ENCODE measurements at regions not wholly inside any gene's neighbourhood (a gene's known extent, or its start where the extent isn't known, plus 50 kb on each side); places are given as distances from the start of the nearest gene placed in this dataset.

GRCh38 chr5:83777856-83778255, 57.2 kb upstream of the HAPLN1 start (continued):
- TF ChIP-seq, protein P1, sequence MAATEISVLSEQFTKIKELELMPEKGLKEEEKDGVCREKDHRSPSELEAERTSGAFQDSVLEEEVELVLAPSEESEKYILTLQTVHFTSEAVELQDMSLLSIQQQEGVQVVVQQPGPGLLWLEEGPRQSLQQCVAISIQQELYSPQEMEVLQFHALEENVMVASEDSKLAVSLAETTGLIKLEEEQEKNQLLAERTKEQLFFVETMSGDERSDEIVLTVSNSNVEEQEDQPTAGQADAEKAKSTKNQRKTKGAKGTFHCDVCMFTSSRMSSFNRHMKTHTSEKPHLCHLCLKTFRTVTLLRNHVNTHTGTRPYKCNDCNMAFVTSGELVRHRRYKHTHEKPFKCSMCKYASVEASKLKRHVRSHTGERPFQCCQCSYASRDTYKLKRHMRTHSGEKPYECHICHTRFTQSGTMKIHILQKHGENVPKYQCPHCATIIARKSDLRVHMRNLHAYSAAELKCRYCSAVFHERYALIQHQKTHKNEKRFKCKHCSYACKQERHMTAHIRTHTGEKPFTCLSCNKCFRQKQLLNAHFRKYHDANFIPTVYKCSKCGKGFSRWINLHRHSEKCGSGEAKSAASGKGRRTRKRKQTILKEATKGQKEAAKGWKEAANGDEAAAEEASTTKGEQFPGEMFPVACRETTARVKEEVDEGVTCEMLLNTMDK (IDR thresholded peaks at IDR 0.05; ENCODE audit: borderline replicate concordance, insufficient read depth, low read depth, low read length, poor library complexity, severe bottlenecking), result no peak
- TF ChIP-seq SETDB1 (IDR thresholded peaks at IDR 0.05; ENCODE audit: low read length), result no peak
- TF ChIP-seq CHD2 (IDR thresholded peaks at IDR 0.05; ENCODE audit: low read depth, low read length), result no peak
- TF ChIP-seq, protein P2, sequence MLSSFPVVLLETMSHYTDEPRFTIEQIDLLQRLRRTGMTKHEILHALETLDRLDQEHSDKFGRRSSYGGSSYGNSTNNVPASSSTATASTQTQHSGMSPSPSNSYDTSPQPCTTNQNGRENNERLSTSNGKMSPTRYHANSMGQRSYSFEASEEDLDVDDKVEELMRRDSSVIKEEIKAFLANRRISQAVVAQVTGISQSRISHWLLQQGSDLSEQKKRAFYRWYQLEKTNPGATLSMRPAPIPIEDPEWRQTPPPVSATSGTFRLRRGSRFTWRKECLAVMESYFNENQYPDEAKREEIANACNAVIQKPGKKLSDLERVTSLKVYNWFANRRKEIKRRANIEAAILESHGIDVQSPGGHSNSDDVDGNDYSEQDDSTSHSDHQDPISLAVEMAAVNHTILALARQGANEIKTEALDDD (IDR thresholded peaks at IDR 0.05), result no peak
- TF ChIP-seq, protein P3, sequence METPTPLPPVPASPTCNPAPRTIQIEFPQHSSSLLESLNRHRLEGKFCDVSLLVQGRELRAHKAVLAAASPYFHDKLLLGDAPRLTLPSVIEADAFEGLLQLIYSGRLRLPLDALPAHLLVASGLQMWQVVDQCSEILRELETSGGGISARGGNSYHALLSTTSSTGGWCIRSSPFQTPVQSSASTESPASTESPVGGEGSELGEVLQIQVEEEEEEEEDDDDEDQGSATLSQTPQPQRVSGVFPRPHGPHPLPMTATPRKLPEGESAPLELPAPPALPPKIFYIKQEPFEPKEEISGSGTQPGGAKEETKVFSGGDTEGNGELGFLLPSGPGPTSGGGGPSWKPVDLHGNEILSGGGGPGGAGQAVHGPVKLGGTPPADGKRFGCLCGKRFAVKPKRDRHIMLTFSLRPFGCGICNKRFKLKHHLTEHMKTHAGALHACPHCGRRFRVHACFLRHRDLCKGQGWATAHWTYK (CRISPR knock-in tag; IDR thresholded peaks at IDR 0.05), result no peak
- TF ChIP-seq EGR1 (conservative IDR thresholded peaks at IDR 0.05), result no peak

GRCh38 chr5:83776437-83777031, 55.9 kb upstream of the HAPLN1 start:
- intact Hi-C loops (cut with micrococcal nuclease), result no loop called here
- Histone ChIP-seq H3K9ac (ENCODE audit: insufficient read depth in 1 of 2, low read depth in 2 of 2, low read length in 2 of 2) (no peak overlapping the region), H3K9me3 (replicated peaks; ENCODE audit: control insufficient read depth, insufficient read depth, low read depth, low read length) (no peaks in the 10 kb centered on the region; the same call in 1 of the 2 replicates), H2AFZ (ENCODE audit: low read depth, low read length) (no peak overlapping the region), H3K9me1 (ENCODE audit: control insufficient read depth, insufficient read depth, low read length) (no peaks in the 10 kb centered on the region), H3K79me2 (ENCODE audit: control insufficient read depth, insufficient read depth, low read length) (no peaks in the 10 kb centered on the region), H3K4me3 (no peak overlapping the region), H3K4me2 (ENCODE audit: insufficient read depth, low read length) (no peak overlapping the region), H3K27ac (ENCODE audit: extremely low read depth, low read depth, low read length) (no peak overlapping the region), H3K27me3 (ENCODE audit: control insufficient read depth in 2 of 2, insufficient read depth in 2 of 2, low read length in 2 of 2) (no peaks in the 10 kb centered on the region), H4K20me1 (replicated peaks; ENCODE audit: control insufficient read depth, insufficient read depth, low read length) (no peaks in the 10 kb centered on the region), H3K36me3 (ENCODE audit: control insufficient read depth, insufficient read depth, low read length) (no peaks in the 10 kb centered on the region), H3K4me1 (replicated peaks in 1 of 2; ENCODE audit: control insufficient read depth in 2 of 2, insufficient read depth in 2 of 2, low read length in 2 of 2) (no peaks in the 10 kb centered on the region)
- TF ChIP-seq ZNF24 (IDR thresholded peaks at IDR 0.05), result no peak
- peak; percentile 7; the same call in 1 of the 2 replicates for TF ChIP-seq MAFF (IDR thresholded peaks at IDR 0.05; ENCODE audit: low read length)
- TF ChIP-seq ZNF316 (IDR thresholded peaks at IDR 0.05), result peak; percentile 17; the same call in 1 of the 2 replicates
- BruUV-seq (replicated peaks), result no TSS peak
- 0% methylated on average over 1 of the region's 1 CpG for WGBS (ENCODE audit: insufficient coverage, low coverage, missing lambda C conversion rate)
- CTCF ChIA-PET (ENCODE audit: low intra/inter-chr PET ratio), result no interaction called here
- in situ Hi-C loops (cut with MboI), result no loop called here
- POLR2A ChIA-PET, result no interaction called here
- FAIRE-seq (no peak), ATAC-seq (no peak), DNase-seq (ENCODE audit: extremely low read depth in 1 of 4, low spot score in 3 of 4) (no peak)
